Astrocyte of the spinal cord (primary cell): ENCODE measurements at regions not wholly inside any gene's neighbourhood (a gene's known extent, or its start where the extent isn't known, plus 50 kb on each side); places are given as distances from the start of the nearest gene placed in this dataset.

Source experiments
- DNase-seq: peaks from one replicate; pipeline ENCODE4 v3.0.0; 2011; ENCODE audit warnings: low read depth, low spot score
- H3K4me3 ChIP-seq: 2 replicates; pipeline ENCODE4 v1.5.1; 2011; ENCODE audit warnings: low read depth, mild to moderate bottlenecking, low read length, moderate library complexity
- CTCF ChIP-seq: IDR thresholded peaks from 2 replicates; pipeline ENCODE4 v1.5.1; 2012; ENCODE audit warnings: low read depth, mild to moderate bottlenecking, low read length, inconsistent platforms
- in situ Hi-C: cut with HindIII; loops from 2 replicates; pipeline ENCODE4 v1.10.0; 2017; ENCODE audit warnings: low sequenced_read_pairs

DNA sequence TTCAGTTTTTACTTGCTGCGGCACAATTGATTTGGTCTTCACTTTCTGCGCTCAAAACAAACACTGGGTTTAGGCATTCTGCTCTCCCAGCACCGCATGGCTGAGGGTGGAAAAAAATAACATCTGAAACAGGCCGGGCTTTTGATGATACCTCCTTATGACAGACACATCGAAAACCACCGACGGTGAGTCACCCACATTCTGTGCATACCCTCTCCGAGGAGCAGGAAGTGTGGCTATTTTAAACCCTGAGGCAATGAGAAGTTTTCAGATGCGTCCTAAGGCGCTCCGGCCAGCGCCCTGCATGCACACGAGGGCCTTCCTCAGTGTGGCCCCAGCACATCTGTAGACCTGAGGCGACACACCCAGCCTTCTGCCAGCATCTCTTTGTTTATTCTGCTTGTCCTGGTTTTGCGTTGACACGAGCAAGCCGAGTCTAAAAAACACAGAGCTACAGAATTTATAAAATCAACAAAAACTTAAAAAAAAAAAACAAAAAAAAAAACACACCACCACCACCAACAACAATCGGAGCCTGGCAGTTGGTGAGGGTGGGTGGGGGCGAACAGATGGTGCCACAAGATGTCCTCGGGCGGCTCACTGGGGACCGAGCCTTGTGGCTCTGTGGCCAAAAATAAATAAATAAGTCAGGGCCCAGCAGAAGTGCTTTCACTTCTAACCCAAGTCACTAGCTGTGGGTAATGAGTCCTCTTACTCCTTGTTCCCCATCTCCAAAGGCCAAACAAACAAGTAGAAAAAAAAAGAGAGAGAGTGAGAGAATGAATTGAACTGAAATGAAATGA is 162.6 kb upstream of the IRF2BP2 start:
- in situ Hi-C loops: no loop called here
- H3K4me3 ChIP-seq: no peak overlapping the region
- TF ChIP-seq CTCF: no peak
- DNase-seq: peak; percentile 99

DNA sequence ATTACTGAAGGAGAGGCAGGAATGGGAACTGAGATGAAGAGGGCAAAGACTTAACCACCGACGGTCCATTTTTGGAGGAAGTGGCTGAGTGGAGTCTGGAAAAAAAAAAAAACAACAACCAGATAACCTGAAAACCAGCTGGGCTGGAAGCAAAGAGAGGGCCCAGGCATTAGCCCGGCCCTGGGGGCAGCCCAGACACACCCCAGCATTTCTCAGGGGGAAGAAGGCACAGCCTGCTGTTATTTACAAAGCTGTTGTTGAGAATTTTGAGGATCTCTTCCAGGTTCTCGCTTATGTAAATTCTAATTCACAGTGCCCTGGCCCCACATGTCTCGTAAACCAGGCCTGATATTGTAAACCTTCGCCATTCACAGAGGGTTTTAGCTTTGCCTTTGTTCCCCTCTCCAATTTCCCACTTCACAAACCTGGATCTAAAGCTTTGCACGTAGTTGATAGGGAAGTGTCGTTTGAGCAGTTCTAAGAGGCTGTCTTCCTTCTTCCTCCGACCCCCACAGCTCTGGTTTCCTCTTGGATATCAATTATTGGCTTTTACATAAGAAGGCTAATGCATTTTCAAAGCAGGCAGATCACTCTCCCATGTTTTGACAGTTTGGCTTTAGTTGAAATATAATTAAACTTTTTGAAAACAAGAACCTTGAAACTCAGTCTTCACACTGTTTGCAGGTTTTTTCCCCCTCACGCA is 161.8 kb upstream of the IRF2BP2 start:
- in situ Hi-C loops: no loop called here
- TF ChIP-seq CTCF: no peak
- DNase-seq: no peak
- no peak overlapping the region for H3K4me3 ChIP-seq

DNA sequence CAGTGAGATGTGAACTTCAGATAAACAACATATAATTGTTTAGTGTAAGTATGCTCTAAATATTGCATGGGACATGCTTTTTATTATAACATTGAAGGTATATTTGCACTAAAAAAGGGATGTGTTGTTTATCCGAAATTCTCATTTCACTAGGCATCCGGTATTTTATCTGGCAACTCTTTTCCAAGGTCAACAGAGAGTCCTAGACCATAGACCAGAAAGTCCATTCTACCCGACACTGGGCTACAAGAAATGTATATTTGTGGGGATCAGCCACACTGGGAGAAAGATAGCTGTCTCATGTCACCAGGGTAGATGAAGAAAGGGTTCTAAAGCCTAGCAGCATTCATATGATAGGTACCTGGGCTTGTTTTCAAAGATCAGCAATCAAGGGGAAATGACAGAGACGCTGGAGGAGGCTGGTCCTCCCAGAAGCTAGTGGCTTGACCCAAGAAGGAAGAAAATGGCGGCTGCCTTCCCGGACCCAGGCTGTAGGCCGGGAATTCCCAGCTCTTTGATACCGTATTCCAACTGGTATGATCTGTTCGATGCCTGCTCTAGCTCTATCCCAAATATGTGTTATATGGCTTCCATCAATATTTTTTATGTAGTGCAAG is 161.1 kb upstream of the IRF2BP2 start:
- DNase-seq: no peak
- no peak overlapping the region for H3K4me3 ChIP-seq
- in situ Hi-C loops: no loop called here
- no peak for TF ChIP-seq CTCF

GRCh38 chr1:234769986-234770795 is 160.2 kb upstream of the IRF2BP2 start:
- H3K4me3 ChIP-seq: no peak overlapping the region
- in situ Hi-C loops: no loop called here
- no peak for TF ChIP-seq CTCF
- DNase-seq: peak; percentile 55

GRCh38 chr1:234769284-234769985 is 159.5 kb upstream of the IRF2BP2 start:
- no peak overlapping the region for H3K4me3 ChIP-seq
- no peak for TF ChIP-seq CTCF
- no peak for DNase-seq
- in situ Hi-C loops: no loop called here
